ENCODE measurements at regions not wholly inside any gene's neighbourhood (a gene's known extent, or its start where the extent isn't known, plus 50 kb on each side); places are given as distances from the start of the nearest gene placed in this dataset.
"Not testable (repeated sequence)": the region's sequence is repeated elsewhere in the genome, so short reads cannot be mapped to it uniquely, and the experiment has no call there.

GRCh38 chr10:108036265-108036664 is 871.8 kb upstream of the SORCS1 start:
- 15 to 51% methylated on average over 1 of the region's 1 CpG for WGBS, 2 donors
- TF ChIP-seq POLR2AphosphoS5 (IDR thresholded peaks at IDR 0.05) (no peak), CTCF (IDR thresholded peaks at IDR 0.05) (no peak), POLR2A (IDR thresholded peaks at IDR 0.05) (no peak), EP300 (IDR thresholded peaks at IDR 0.05) (no peak)
- no peaks in the 10 kb centered on the region for H3K27me3 ChIP-seq
- no peak for DNase-seq
- H3K4me3 ChIP-seq: no peak overlapping the region
- H3K36me3 ChIP-seq: no peaks in the 10 kb centered on the region
- no peak overlapping the region for H3K27ac ChIP-seq
- no peaks in the 10 kb centered on the region for H3K9me3 ChIP-seq
- no peaks in the 10 kb centered on the region for H3K4me1 ChIP-seq
- intact Hi-C loops (cut with DNase I): no loop called here

GRCh38 chr10:108034829-108035228 is 870.3 kb upstream of the SORCS1 start:
- no peak overlapping the region for H3K4me3 ChIP-seq
- DNase-seq: no peak
- WGBS, 2 donors: 22 to 24% methylated on average over 1 of the region's 1 CpG
- no peaks in the 10 kb centered on the region for H3K27me3 ChIP-seq
- H3K9me3 ChIP-seq: no peaks in the 10 kb centered on the region
- no peaks in the 10 kb centered on the region for H3K36me3 ChIP-seq
- no peaks in the 10 kb centered on the region for H3K4me1 ChIP-seq
- intact Hi-C loops (cut with DNase I): no loop called here
- no peak for TF ChIP-seq EP300 (IDR thresholded peaks at IDR 0.05)
- no peak for TF ChIP-seq POLR2A (IDR thresholded peaks at IDR 0.05)
- TF ChIP-seq CTCF (IDR thresholded peaks at IDR 0.05): no peak
- TF ChIP-seq POLR2AphosphoS5 (IDR thresholded peaks at IDR 0.05): no peak
- no peak overlapping the region for H3K27ac ChIP-seq

- 15 to 46% methylated on average over 3 of the region's 3 CpGs for WGBS, 2 donors
- H3K36me3 ChIP-seq; H3K9me3 ChIP-seq; intact Hi-C loops (cut with DNase I); H3K27me3 ChIP-seq; H3K4me3 ChIP-seq; H3K4me1 ChIP-seq; DNase-seq; H3K27ac ChIP-seq: not testable (repeated sequence)
Measured at GRCh38 chr10:108033518-108033917, 869.0 kb upstream of the SORCS1 start.

GRCh38 chr10:108031505-108031904 is 867.0 kb upstream of the SORCS1 start:
- H3K4me1 ChIP-seq: no peaks in the 10 kb centered on the region
- intact Hi-C loops (cut with DNase I): no loop called here
- H3K36me3 ChIP-seq: no peaks in the 10 kb centered on the region
- H3K27ac ChIP-seq: no peak overlapping the region
- H3K4me3 ChIP-seq: no peak overlapping the region
- no peak for DNase-seq
- H3K9me3 ChIP-seq: no peaks in the 10 kb centered on the region
- TF ChIP-seq POLR2AphosphoS5 (IDR thresholded peaks at IDR 0.05): no peak
- 83 to 96% methylated on average over 1 of the region's 1 CpG for whole genome bisulfite sequencing, 2 donors
- H3K27me3 ChIP-seq: no peaks in the 10 kb centered on the region

GRCh38 chr10:108014902-108015177 is 850.3 kb upstream of the SORCS1 start:
- H3K27ac ChIP-seq: no peak overlapping the region
- H3K4me3 ChIP-seq: no peak overlapping the region
- H3K9me3 ChIP-seq: peaks cover 0 to 5% (median 0%) of the 10 kb centered on the region in 4 donors
- 94 to 98% methylated on average over 1 of the region's 1 CpG for WGBS, 2 donors
- no peaks in the 10 kb centered on the region for H3K4me1 ChIP-seq
- intact Hi-C loops (cut with DNase I): no loop called here
- H3K27me3 ChIP-seq: no peaks in the 10 kb centered on the region
- H3K36me3 ChIP-seq: no peaks in the 10 kb centered on the region
- TF ChIP-seq EP300 (IDR thresholded peaks at IDR 0.05) (no peak), POLR2A (IDR thresholded peaks at IDR 0.05) (no peak), POLR2AphosphoS5 (IDR thresholded peaks at IDR 0.05) (no peak), CTCF (IDR thresholded peaks at IDR 0.05) (no peak)
- no peak for DNase-seq

GRCh38 chr10:108014145-108014901 is 849.8 kb upstream of the SORCS1 start:
- no peaks in the 10 kb centered on the region for H3K36me3 ChIP-seq
- peaks cover 0 to 5% (median 0%) of the 10 kb centered on the region in 4 donors for H3K9me3 ChIP-seq
- H3K27ac ChIP-seq: no peak overlapping the region
- no peak for DNase-seq
- TF ChIP-seq POLR2AphosphoS5 (IDR thresholded peaks at IDR 0.05) (no peak), EP300 (IDR thresholded peaks at IDR 0.05) (no peak), POLR2A (IDR thresholded peaks at IDR 0.05) (no peak), CTCF (IDR thresholded peaks at IDR 0.05) (no peak)
- H3K4me3 ChIP-seq: no peak overlapping the region
- H3K27me3 ChIP-seq: no peaks in the 10 kb centered on the region
- no peaks in the 10 kb centered on the region for H3K4me1 ChIP-seq
- intact Hi-C loops (cut with DNase I): no loop called here
- 82 to 83% methylated on average over 4 of the region's 4 CpGs for WGBS, 2 donors
